Esophagus muscularis mucosa (tissue), 4 donors: ENCODE measurements at regions not wholly inside any gene's neighbourhood (a gene's known extent, or its start where the extent isn't known, plus 50 kb on each side); places are given as distances from the start of the nearest gene placed in this dataset.

Source experiments
- DNase-seq: peaks from one replicate; pipeline ENCODE4 v3.0.0-alpha.2; 2017; ENCODE audit errors: extremely low spot score
- H3K27ac ChIP-seq, 4 donors: fragments of 200-600 bp; sonication (generic); replicated peaks in 1 of 4; 1 replicate in 3 of 4; 2 replicates in 1 of 4; pipeline ENCODE4 v1.5.1; 2016 to 2019; ENCODE audit warnings: mild to moderate bottlenecking in 1 of 4
- H3K27me3 ChIP-seq, 4 donors: fragments of 200-600 bp; sonication (generic); one replicate each; pipeline versions ENCODE4 v1.5.1 to v1.6.0; 2016 to 2019
- H3K36me3 ChIP-seq, 4 donors: fragments of 200-600 bp; sonication (generic); one replicate each; pipeline ENCODE4 v1.5.1; 2016 to 2019
- H3K4me1 ChIP-seq, 4 donors: fragments of 200-600 bp; sonication (generic); one replicate each; pipeline ENCODE4 v1.5.1; 2016 to 2019
- H3K4me3 ChIP-seq, 4 donors: fragments of 200-600 bp; sonication (generic); 1 replicate in 2 of 4; 2 replicates in 2 of 4; pipeline ENCODE4 v1.5.1; 2016 to 2019; ENCODE audit warnings: mild to moderate bottlenecking in 4 of 4, moderate library complexity in 1 of 4
- H3K9me3 ChIP-seq, 4 donors: fragments of 200-600 bp; sonication (generic); 1 replicate in 3 of 4; 2 replicates in 1 of 4; pipeline ENCODE4 v1.5.1; 2016 to 2019
- CTCF ChIP-seq, 3 experiments: fragments of 200-600 bp in 2 of 3; fragments of 450-650 bp in 1 of 3; sonication (generic) in 2 of 3; IDR thresholded peaks; one replicate each; pipeline ENCODE4 v1.5.1; 2017 to 2019; ENCODE audit warnings: antibody characterized with exemption in 3 of 3, mild to moderate bottlenecking in 2 of 3, moderate library complexity in 1 of 3
- EP300 ChIP-seq: sonication (generic); formaldehyde crosslinking; IDR thresholded peaks from one replicate; pipeline ENCODE4 v1.6.1; 2017; ENCODE audit warnings: antibody characterized with exemption
- POLR2A ChIP-seq: fragments of 450-650 bp; IDR thresholded peaks from one replicate; pipeline ENCODE4 v1.6.1; 2017; ENCODE audit warnings: antibody characterized with exemption, moderate library complexity, mild to moderate bottlenecking, low read depth
- POLR2AphosphoS5 ChIP-seq, 2 donors: sonication (generic); formaldehyde crosslinking; IDR thresholded peaks; one replicate each; pipeline ENCODE4 v1.6.1; 2017; ENCODE audit warnings: antibody characterized with exemption in 2 of 2
- WGBS: methylation state at CpG from one replicate; pipeline ENCODE4 v1.1.5; 2018; 5-methylcytosine and 5-hydroxymethylcytosine counted together
- intact Hi-C: fragments of 100-400 bp; cut with DNase I; formaldehyde crosslinking; loops from one replicate; pipeline ENCODE4 v1.15.1; 2023

GRCh38 chr17:72359274-72359673 lies 238.5 kb downstream of the SOX9 start:
- no peaks in the 10 kb centered on the region for H3K4me1 ChIP-seq
- no peak for TF ChIP-seq CTCF (IDR thresholded peaks at IDR 0.05)
- TF ChIP-seq POLR2A = no peak
- TF ChIP-seq EP300 = no peak
- TF ChIP-seq POLR2AphosphoS5 (IDR thresholded peaks at IDR 0.05) = no peak
- peaks cover 0 to 21% (median 7%) of the 10 kb centered on the region in 4 donors for H3K9me3 ChIP-seq
- 88% methylated on average over 2 of the region's 2 CpGs for WGBS
- no peak overlapping the region for H3K4me3 ChIP-seq
- peaks cover 0 to 8% (median 0%) of the 10 kb centered on the region in 4 donors for H3K27me3 ChIP-seq
- intact Hi-C loops = no loop called here
- no peaks in the 10 kb centered on the region for H3K36me3 ChIP-seq
- H3K27ac ChIP-seq = no peak overlapping the region
- no peak for DNase-seq

GRCh38 chr17:72359811-72360210 lies 239.0 kb downstream of the SOX9 start:
- H3K9me3 ChIP-seq = peaks cover 0 to 21% (median 7%) of the 10 kb centered on the region in 4 donors
- 93% methylated on average over 5 of the region's 5 CpGs for WGBS

GRCh38 chr17:72360386-72360940 lies 239.6 kb downstream of the SOX9 start:
- TF ChIP-seq POLR2AphosphoS5 (IDR thresholded peaks at IDR 0.05) (no peak), CTCF (IDR thresholded peaks at IDR 0.05) (no peak), POLR2A (no peak), EP300 (no peak)
- WGBS = 48% methylated on average over 6 of the region's 6 CpGs
- H3K36me3 ChIP-seq = no peaks in the 10 kb centered on the region

More at GRCh38 chr17:72359811-72360210, 239.0 kb downstream of the SOX9 start:
- no peak for DNase-seq
- Histone ChIP-seq H3K4me1 (no peaks in the 10 kb centered on the region), H3K36me3 (no peaks in the 10 kb centered on the region), H3K27me3 (peaks cover 0 to 11% (median 0%) of the 10 kb centered on the region in 4 donors), H3K27ac (no peak overlapping the region), H3K4me3 (no peak overlapping the region)
- intact Hi-C loops = no loop called here
- TF ChIP-seq POLR2A (no peak), EP300 (no peak), CTCF (IDR thresholded peaks at IDR 0.05) (no peak), POLR2AphosphoS5 (IDR thresholded peaks at IDR 0.05) (no peak)

GRCh38 chr17:72361892-72362291 lies 241.1 kb downstream of the SOX9 start:
- Histone ChIP-seq H3K27ac (no peak overlapping the region), H3K36me3 (no peaks in the 10 kb centered on the region), H3K27me3 (peaks cover 0 to 11% (median 0%) of the 10 kb centered on the region in 4 donors), H3K4me1 (no peaks in the 10 kb centered on the region), H3K9me3 (peaks cover 0 to 9% (median 2%) of the 10 kb centered on the region in 4 donors), H3K4me3 (no peak overlapping the region)
- TF ChIP-seq CTCF (IDR thresholded peaks at IDR 0.05) (no peak), POLR2AphosphoS5 (IDR thresholded peaks at IDR 0.05) (no peak), EP300 (no peak), POLR2A (no peak)
- intact Hi-C loops = no loop called here
- no peak for DNase-seq
- 95% methylated on average over 6 of the region's 6 CpGs for whole genome bisulfite sequencing

More at GRCh38 chr17:72360386-72360940, 239.6 kb downstream of the SOX9 start:
- intact Hi-C loops = no loop called here
- peaks cover 0 to 11% (median 0%) of the 10 kb centered on the region in 4 donors for H3K27me3 ChIP-seq
- no peak overlapping the region for H3K4me3 ChIP-seq
- DNase-seq = no peak
- H3K4me1 ChIP-seq = no peaks in the 10 kb centered on the region
- H3K9me3 ChIP-seq = peaks cover 0 to 18% (median 5%) of the 10 kb centered on the region in 4 donors
- H3K27ac ChIP-seq = no peak overlapping the region
